Upper lobe of left lung (tissue), 4 donors: ENCODE measurements at regions not wholly inside any gene's neighbourhood (a gene's known extent, or its start where the extent isn't known, plus 50 kb on each side); places are given as distances from the start of the nearest gene placed in this dataset.

Source experiments
- CTCF ChIP-seq, 6 experiments: fragments of 450-650 bp in 4 of 6; fragments of 200-600 bp in 2 of 6; sonication (generic) in 2 of 6; IDR thresholded peaks; one replicate each; pipeline ENCODE4 v1.5.1; 2016 to 2019; ENCODE audit warnings: antibody characterized with exemption in 6 of 6
- POLR2A ChIP-seq, 4 donors: fragments of 450-650 bp; IDR thresholded peaks; one replicate each; pipeline ENCODE4 v1.5.1; 2016 to 2017; ENCODE audit warnings: antibody characterized with exemption in 4 of 4, mild to moderate bottlenecking in 2 of 4

- TF ChIP-seq CTCF (IDR thresholded peaks at IDR 0.05): no peak
- no peak for TF ChIP-seq POLR2A (IDR thresholded peaks at IDR 0.05)
These were observed 186.2 kb upstream of the C14orf180 start for GRCh38 chr14:104393199-104393897.
